SK-N-SH (cell line): ENCODE measurements at regions not wholly inside any gene's neighbourhood (a gene's known extent, or its start where the extent isn't known, plus 50 kb on each side); places are given as distances from the start of the nearest gene placed in this dataset.

ENCODE experiments used
- CTCF ChIA-PET: fragments of 300-600, 350-600 bp; formaldehyde crosslinking; extraction: SDS; loops from one replicate; lab custom pipeline; 2021; lab: Yijun Ruan, JAX
- POLR2A ChIA-PET: fragments of 350-600 bp; sonication (Branson Sonifier 250); formaldehyde crosslinking; extraction: SDS; loops from one replicate; lab custom pipeline; 2020; ENCODE audit warnings: antibody characterized with exemption, inconsistent platforms; lab: Yijun Ruan, JAX
- DNase-seq: peaks from one replicate; pipeline ENCODE4 v3.0.0; 2012
- H2AFZ ChIP-seq: fragments of 200-600 bp; sonication (generic); 2 replicates; pipeline ENCODE4 v1.8.1; 2016; ENCODE audit warnings: antibody characterized with exemption, mild to moderate bottlenecking, low read depth
- H3F3A ChIP-seq: fragments of 200-600 bp; sonication (generic); replicated peaks from 2 replicates; pipeline ENCODE3; 2016; ENCODE audit warnings: antibody characterized with exemption, mild to moderate bottlenecking; ENCODE audit not compliant: insufficient read depth
- H3K27ac ChIP-seq, 2 experiments: fragments of 200-500 bp in 1 of 2; fragments of 200-600 bp in 1 of 2; sonication (Bioruptor generic) in 1 of 2; sonication (generic), shearing (Covaris generic) in 1 of 2; 2 replicates each; pipeline versions ENCODE4 v1.5.1 to v1.6.1; 2014 to 2016; ENCODE audit warnings: low read depth in 2 of 2, inconsistent platforms in 1 of 2, low read length in 1 of 2, mild to moderate bottlenecking in 1 of 2, mixed read lengths in 1 of 2
- H3K27me3 ChIP-seq: fragments of 200-600 bp; sonication (generic), shearing (Covaris generic); 2 replicates; pipeline ENCODE4 v1.6.1; 2016; ENCODE audit warnings: mixed run types; ENCODE audit not compliant: insufficient read depth
- H3K36me3 ChIP-seq, 2 experiments: fragments of 200-500 bp in 1 of 2; fragments of 200-600 bp in 1 of 2; sonication (Bioruptor generic) in 1 of 2; sonication (generic) in 1 of 2; replicated peaks in 1 of 2; 2 replicates each; pipeline versions ENCODE3 to v1.5.1; 2014 to 2016; ENCODE audit warnings: low read length in 1 of 2, mild to moderate bottlenecking in 1 of 2; ENCODE audit not compliant: insufficient read depth in 2 of 2, control insufficient read depth in 1 of 2
- H3K4me1 ChIP-seq, 2 experiments: fragments of 200-500 bp in 1 of 2; fragments of 200-600 bp in 1 of 2; sonication (Bioruptor generic) in 1 of 2; sonication (generic), shearing (Covaris generic) in 1 of 2; 2 replicates each; pipeline versions ENCODE4 v1.5.1 to v1.6.1; 2014 to 2016; ENCODE audit warnings: low read depth in 1 of 2, low read length in 1 of 2, mixed run types in 1 of 2; ENCODE audit not compliant: insufficient read depth in 2 of 2, control insufficient read depth in 1 of 2
- H3K4me2 ChIP-seq: fragments of 200-600 bp; sonication (generic), shearing (Covaris generic); 2 replicates; pipeline ENCODE4 v1.6.1; 2017; ENCODE audit warnings: mixed run types
- H3K4me3 ChIP-seq, 2 experiments: fragments of 200-500 bp in 1 of 2; fragments of 200-600 bp in 1 of 2; sonication (Bioruptor generic) in 1 of 2; sonication (generic), shearing (Covaris generic) in 1 of 2; 2 replicates each; pipeline versions ENCODE4 v1.5.1 to v1.8.1; 2014 to 2016; ENCODE audit warnings: low read depth in 2 of 2, inconsistent platforms in 1 of 2, low read length in 1 of 2, mild to moderate bottlenecking in 1 of 2, mixed read lengths in 1 of 2, moderate library complexity in 1 of 2
- H3K79me2 ChIP-seq: fragments of 200-600 bp; sonication (generic); 2 replicates; pipeline ENCODE4 v1.8.1; 2017; ENCODE audit warnings: mild to moderate bottlenecking; ENCODE audit not compliant: insufficient read depth
- H3K9ac ChIP-seq: fragments of 200-600 bp; sonication (generic); 2 replicates; pipeline ENCODE4 v1.6.1; 2017; ENCODE audit warnings: mixed run types
- H3K9me2 ChIP-seq: fragments of 200-600 bp; sonication (generic); 2 replicates; pipeline ENCODE4 v1.6.1; 2017; ENCODE audit warnings: mixed run types
- H3K9me3 ChIP-seq: fragments of 200-600 bp; sonication (generic); 2 replicates; pipeline ENCODE4 v1.6.1; 2017; ENCODE audit warnings: mixed run types, mild to moderate bottlenecking, moderate library complexity
- H4K20me1 ChIP-seq: fragments of 200-600 bp; sonication (generic); 2 replicates; pipeline ENCODE4 v1.6.1; 2017; ENCODE audit warnings: mild to moderate bottlenecking, mixed run types; ENCODE audit not compliant: insufficient read depth
- ELF1 ChIP-seq: IDR thresholded peaks from 2 replicates; pipeline ENCODE4 v1.4.0; 2012
- EP300 ChIP-seq, 2 experiments: IDR thresholded peaks; 2 replicates each; pipeline versions ENCODE4 v1.4.0 to v1.6.1; 2012; ENCODE audit warnings: borderline replicate concordance in 1 of 2, low read depth in 1 of 2, low read length in 1 of 2
- EZH2phosphoT487 ChIP-seq: fragments of 200-600 bp; sonication (generic); IDR thresholded peaks from 2 replicates; pipeline ENCODE4 v1.6.1; 2017; ENCODE audit warnings: low read depth, mixed run types, mild to moderate bottlenecking, antibody characterized with exemption, moderate library complexity, borderline replicate concordance
- GATA2 ChIP-seq: sonication (generic); formaldehyde crosslinking; IDR thresholded peaks from 2 replicates; pipeline ENCODE4 v1.5.0; 2020; ENCODE audit warnings: mild to moderate bottlenecking, missing genetic modification reagents
- POLR2AphosphoS5 ChIP-seq: IDR thresholded peaks from 2 replicates; pipeline ENCODE4 v1.6.1; 2012; ENCODE audit warnings: low read depth, low read length
- RAD21 ChIP-seq: IDR thresholded peaks from 2 replicates; pipeline ENCODE4 v1.6.1; 2012; ENCODE audit warnings: mild to moderate bottlenecking, low read length
- RCOR1 ChIP-seq: fragments of 150-350 bp; IDR thresholded peaks from 2 replicates; pipeline ENCODE4 v1.6.1; 2017; ENCODE audit warnings: antibody characterized with exemption, low read length
- REST ChIP-seq: IDR thresholded peaks from 2 replicates; pipeline ENCODE4 v1.6.1; 2012; ENCODE audit warnings: mild to moderate bottlenecking, low read depth, low read length, moderate library complexity
- TCF12 ChIP-seq: IDR thresholded peaks from 2 replicates; pipeline ENCODE4 v1.4.0; 2012
- ZBTB33 ChIP-seq: IDR thresholded peaks from 2 replicates; pipeline ENCODE4 v1.4.0; 2012; ENCODE audit warnings: low read depth, borderline replicate concordance
- WGBS: methylation state at CpG from one replicate; pipeline ENCODE4 v1.1.6; 2017; ENCODE audit warnings: low lambda C conversion rate; 5-methylcytosine and 5-hydroxymethylcytosine counted together
- TF ChIP-seq, protein P1 (sequence below): fragments of 150-350 bp; IDR thresholded peaks from 2 replicates; pipeline ENCODE4 v1.6.1; 2017; ENCODE audit warnings: antibody characterized with exemption, low read length, low read depth, borderline replicate concordance

GRCh38 chr2:41930807-41931566 is 116.8 kb upstream of the PKDCC start:
- Histone ChIP-seq H3K27me3 (no peaks in the 10 kb centered on the region), H3K4me2 (no peak overlapping the region)
- TF ChIP-seq RCOR1 = no peak
- TF ChIP-seq EP300 (IDR thresholded peaks at IDR 0.05; ENCODE audit: borderline replicate concordance in 1 of 2, low read depth in 1 of 2, low read length in 1 of 2) = no peak
- no peak for TF ChIP-seq EZH2phosphoT487
- TF ChIP-seq, protein P1, sequence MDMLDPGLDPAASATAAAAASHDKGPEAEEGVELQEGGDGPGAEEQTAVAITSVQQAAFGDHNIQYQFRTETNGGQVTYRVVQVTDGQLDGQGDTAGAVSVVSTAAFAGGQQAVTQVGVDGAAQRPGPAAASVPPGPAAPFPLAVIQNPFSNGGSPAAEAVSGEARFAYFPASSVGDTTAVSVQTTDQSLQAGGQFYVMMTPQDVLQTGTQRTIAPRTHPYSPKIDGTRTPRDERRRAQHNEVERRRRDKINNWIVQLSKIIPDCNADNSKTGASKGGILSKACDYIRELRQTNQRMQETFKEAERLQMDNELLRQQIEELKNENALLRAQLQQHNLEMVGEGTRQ = no peak
- no peak for TF ChIP-seq RAD21
- no peak for TF ChIP-seq GATA2 (CRISPR knock-in tag)
- TF ChIP-seq ELF1 = no peak
- no peak for TF ChIP-seq REST
- TF ChIP-seq ZBTB33 = no peak
- no peak for TF ChIP-seq TCF12
- no peak for TF ChIP-seq POLR2AphosphoS5
- TF ChIP-seq, all 33 proteins: peak for 0
- H2AFZ ChIP-seq = no peak overlapping the region
- H3F3A ChIP-seq = no peaks in the 10 kb centered on the region
- WGBS = 60% methylated on average over 15 of the region's 16 CpGs
- H3K9ac ChIP-seq = no peak overlapping the region
- H3K9me3 ChIP-seq = no peaks in the 10 kb centered on the region
- H3K79me2 ChIP-seq = no peaks in the 10 kb centered on the region
- no peaks in the 10 kb centered on the region for H3K9me2 ChIP-seq
- H3K36me3 ChIP-seq = no peaks in the 10 kb centered on the region
- no peak overlapping the region for H3K4me3 ChIP-seq
- DNase-seq = no peak
- H3K27ac ChIP-seq = peak overlapping the region in 1 of 2 experiments; percentile 87; a peak in 1 of 4 replicates
- ChIA-PET POLR2A (interaction anchor here (1.0 kb wide), 1 partner anchor 23 kb away, joined by 3 read pairs; no protein-coding TSS in a partner anchor), CTCF (interaction anchor here (0.7 to 3.1 kb wide), 16 partner anchors 11 to 156 kb away, joined by 3 to 12 read pairs (median 4); no protein-coding TSS in a partner anchor)
- H3K4me1 ChIP-seq = peaks cover 3 to 54% of the 10 kb centered on the region in 2 experiments; a peak in 3 of 4 replicates
- no peaks in the 10 kb centered on the region for H4K20me1 ChIP-seq
